Stimulated activated CD8-positive, alpha-beta memory T cell treated with anti-CD3 and anti-CD28 coated beads, Interleukin-4, amount 100 ng/mL, for 1 hour (primary cell): ENCODE measurements at regions not wholly inside any gene's neighbourhood (a gene's known extent, or its start where the extent isn't known, plus 50 kb on each side); places are given as distances from the start of the nearest gene placed in this dataset.

ENCODE experiments used
- DNase-seq, 2 donors: peaks; one replicate each; pipeline ENCODE4 v3.0.0-alpha.2; 2020; ENCODE audit warnings: low read depth in 2 of 2, low spot score in 1 of 2

GRCh38 chr6:141688916-141689315 is 443.8 kb upstream of the GJE1 start:
- DNase-seq: no peak

GRCh38 chr6:141685416-141685815 is 447.3 kb upstream of the GJE1 start:
- no peak for DNase-seq

- no peak for DNase-seq
Measured at GRCh38 chr6:141682391-141682790, 450.3 kb upstream of the GJE1 start.

GRCh38 chr6:141677598-141678211 is 455.0 kb upstream of the GJE1 start:
- DNase-seq: no peak

- DNase-seq: no peak
Measured at GRCh38 chr6:141675957-141676356, 456.8 kb upstream of the GJE1 start.

GRCh38 chr6:141669141-141669540 is 463.6 kb upstream of the GJE1 start:
- DNase-seq: no peak

- no peak for DNase-seq
Measured at GRCh38 chr6:141667580-141668309, 465.0 kb upstream of the GJE1 start.

- DNase-seq: no peak
Measured at GRCh38 chr6:141666187-141666586, 466.5 kb upstream of the GJE1 start.

- no peak for DNase-seq
Measured at GRCh38 chr6:141664744-141665143, 468.0 kb upstream of the GJE1 start.

GRCh38 chr6:141659582-141659981 is 473.1 kb upstream of the GJE1 start:
- no peak for DNase-seq

GRCh38 chr6:141658696-141659095 is 474.0 kb upstream of the GJE1 start:
- no peak for DNase-seq

GRCh38 chr6:141657812-141658211 is 474.9 kb upstream of the GJE1 start:
- no peak for DNase-seq

- no peak for DNase-seq
Measured at GRCh38 chr6:141653590-141653989, 479.1 kb upstream of the GJE1 start.

GRCh38 chr6:141641951-141642350 is 490.8 kb upstream of the GJE1 start:
- no peak for DNase-seq

GRCh38 chr6:141641406-141641805 is 491.3 kb upstream of the GJE1 start:
- DNase-seq: no peak

GRCh38 chr6:141635621-141636020 is 497.1 kb upstream of the GJE1 start:
- no peak for DNase-seq

- DNase-seq: no peak
Measured at GRCh38 chr6:141634269-141634668, 498.5 kb upstream of the GJE1 start.

GRCh38 chr6:141624301-141624700 is 508.4 kb upstream of the GJE1 start:
- DNase-seq: no peak

GRCh38 chr6:141618180-141618581 is 514.5 kb upstream of the GJE1 start:
- no peak for DNase-seq

- DNase-seq: no peak
Measured at GRCh38 chr6:141610741-141611140, 522.0 kb upstream of the GJE1 start.

GRCh38 chr6:141607956-141608355 is 524.8 kb upstream of the GJE1 start:
- no peak for DNase-seq

- DNase-seq: no peak
Measured at GRCh38 chr6:141598487-141598886, 534.2 kb upstream of the GJE1 start.

GRCh38 chr6:141594874-141595273 is 537.9 kb upstream of the GJE1 start:
- DNase-seq: no peak
